ENCODE measurements at regions not wholly inside any gene's neighbourhood (a gene's known extent, or its start where the extent isn't known, plus 50 kb on each side); places are given as distances from the start of the nearest gene placed in this dataset.

DNA sequence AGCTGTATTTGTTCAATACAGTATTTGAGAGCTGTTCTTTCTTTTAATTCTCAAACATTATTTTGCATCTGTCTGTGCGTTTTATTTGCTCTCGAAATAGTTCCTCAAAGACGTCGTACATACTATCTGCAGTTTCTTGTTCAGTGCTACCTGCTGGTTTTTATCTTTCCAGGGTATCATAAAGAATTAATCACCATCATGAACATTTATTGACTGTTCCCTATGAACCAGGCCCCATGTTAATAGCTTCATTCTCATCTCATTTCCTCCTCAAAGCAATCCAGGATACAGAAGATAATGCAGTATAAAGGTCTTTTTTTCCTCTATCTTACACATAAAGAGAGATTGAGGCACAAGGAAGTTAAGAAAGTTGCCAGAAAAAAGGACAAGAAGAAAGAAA is 211.8 kb downstream of the DACT1 start:
- Histone ChIP-seq H3K36me3 (replicated peaks in 1 of 2; ENCODE audit: control insufficient read depth in 1 of 2, insufficient read depth in 2 of 2, low read length in 2 of 2) (no peaks in the 10 kb centered on the region), H3K9ac (ENCODE audit: insufficient read depth, low read depth, low read length) (no peak overlapping the region), H4K20me1 (ENCODE audit: insufficient read depth, low read length) (no peaks in the 10 kb centered on the region), H3K79me2 (ENCODE audit: insufficient read depth, low read length) (no peaks in the 10 kb centered on the region), H3K4me2 (ENCODE audit: low read depth, low read length) (no peak overlapping the region), H3K9me3 (ENCODE audit: low read length) (no peaks in the 10 kb centered on the region), H3K4me3 (replicated peaks in 1 of 3; ENCODE audit: insufficient read depth in 1 of 3, low read depth in 2 of 3, low read length in 3 of 3) (no peak overlapping the region), H3K27me3 (ENCODE audit: control insufficient read depth in 1 of 2, insufficient read depth in 2 of 2, low read length in 2 of 2) (no peaks in the 10 kb centered on the region; a peak in 1 of 5 replicates), H3K27ac (ENCODE audit: extremely low read length, insufficient read depth, low read length) (no peak overlapping the region), H2AFZ (ENCODE audit: low read length) (no peak overlapping the region), H3K4me1 (ENCODE audit: insufficient read depth, low read length) (no peaks in the 10 kb centered on the region)
- BruUV-seq (replicated peaks): no TSS peak
- CTCF ChIA-PET (ENCODE audit: low intra/inter-chr PET ratio, low total read pairs): no interaction called here
- FAIRE-seq (no peak), ATAC-seq (no peak), DNase-seq (ENCODE audit: low spot score) (no peak)
- POLR2A ChIA-PET: no interaction called here
- intact Hi-C loops (cut with micrococcal nuclease; ENCODE audit: unreplicated experiment): no loop called here
- 70% methylated on average over 4 of the region's 4 CpGs for WGBS (ENCODE audit: low lambda C conversion rate)
- in situ Hi-C loops (cut with HindIII; ENCODE audit: extremely low pct_ligation_motif_present, low pct_unique_long_range_greater_than_20kb): no loop called here
- TF ChIP-seq HNF4A (CRISPR knock-in tag; IDR thresholded peaks at IDR 0.05) (no peak), ZNF883 (CRISPR knock-in tag; IDR thresholded peaks at IDR 0.05; ENCODE audit: not compliant biosample characterization) (no peak), ELF1 (CRISPR knock-in tag; IDR thresholded peaks at IDR 0.05) (no peak), NFIB (CRISPR knock-in tag; IDR thresholded peaks at IDR 0.05; ENCODE audit: borderline replicate concordance) (no peak), ZZZ3 (CRISPR knock-in tag; IDR thresholded peaks at IDR 0.05; ENCODE audit: borderline replicate concordance) (no peak), ZKSCAN8 (CRISPR knock-in tag; IDR thresholded peaks at IDR 0.05; ENCODE audit: borderline replicate concordance) (no peak), ARID2 (CRISPR knock-in tag; IDR thresholded peaks at IDR 0.05; ENCODE audit: borderline replicate concordance) (no peak), ZNF350 (CRISPR knock-in tag; IDR thresholded peaks at IDR 0.05; ENCODE audit: borderline replicate concordance, low read depth) (no peak), SMAD1 (CRISPR knock-in tag; IDR thresholded peaks at IDR 0.05; ENCODE audit: borderline replicate concordance, low read depth) (no peak), NAIF1 (CRISPR knock-in tag; IDR thresholded peaks at IDR 0.05; ENCODE audit: borderline replicate concordance) (no peak), STAT5B (CRISPR knock-in tag; IDR thresholded peaks at IDR 0.05) (no peak)
- TF ChIP-seq, protein P1, sequence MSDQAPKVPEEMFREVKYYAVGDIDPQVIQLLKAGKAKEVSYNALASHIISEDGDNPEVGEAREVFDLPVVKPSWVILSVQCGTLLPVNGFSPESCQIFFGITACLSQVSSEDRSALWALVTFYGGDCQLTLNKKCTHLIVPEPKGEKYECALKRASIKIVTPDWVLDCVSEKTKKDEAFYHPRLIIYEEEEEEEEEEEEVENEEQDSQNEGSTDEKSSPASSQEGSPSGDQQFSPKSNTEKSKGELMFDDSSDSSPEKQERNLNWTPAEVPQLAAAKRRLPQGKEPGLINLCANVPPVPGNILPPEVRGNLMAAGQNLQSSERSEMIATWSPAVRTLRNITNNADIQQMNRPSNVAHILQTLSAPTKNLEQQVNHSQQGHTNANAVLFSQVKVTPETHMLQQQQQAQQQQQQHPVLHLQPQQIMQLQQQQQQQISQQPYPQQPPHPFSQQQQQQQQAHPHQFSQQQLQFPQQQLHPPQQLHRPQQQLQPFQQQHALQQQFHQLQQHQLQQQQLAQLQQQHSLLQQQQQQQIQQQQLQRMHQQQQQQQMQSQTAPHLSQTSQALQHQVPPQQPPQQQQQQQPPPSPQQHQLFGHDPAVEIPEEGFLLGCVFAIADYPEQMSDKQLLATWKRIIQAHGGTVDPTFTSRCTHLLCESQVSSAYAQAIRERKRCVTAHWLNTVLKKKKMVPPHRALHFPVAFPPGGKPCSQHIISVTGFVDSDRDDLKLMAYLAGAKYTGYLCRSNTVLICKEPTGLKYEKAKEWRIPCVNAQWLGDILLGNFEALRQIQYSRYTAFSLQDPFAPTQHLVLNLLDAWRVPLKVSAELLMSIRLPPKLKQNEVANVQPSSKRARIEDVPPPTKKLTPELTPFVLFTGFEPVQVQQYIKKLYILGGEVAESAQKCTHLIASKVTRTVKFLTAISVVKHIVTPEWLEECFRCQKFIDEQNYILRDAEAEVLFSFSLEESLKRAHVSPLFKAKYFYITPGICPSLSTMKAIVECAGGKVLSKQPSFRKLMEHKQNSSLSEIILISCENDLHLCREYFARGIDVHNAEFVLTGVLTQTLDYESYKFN (CRISPR knock-in tag; conservative IDR thresholded peaks at IDR 0.05): no peak
- TF ChIP-seq, protein P2, sequence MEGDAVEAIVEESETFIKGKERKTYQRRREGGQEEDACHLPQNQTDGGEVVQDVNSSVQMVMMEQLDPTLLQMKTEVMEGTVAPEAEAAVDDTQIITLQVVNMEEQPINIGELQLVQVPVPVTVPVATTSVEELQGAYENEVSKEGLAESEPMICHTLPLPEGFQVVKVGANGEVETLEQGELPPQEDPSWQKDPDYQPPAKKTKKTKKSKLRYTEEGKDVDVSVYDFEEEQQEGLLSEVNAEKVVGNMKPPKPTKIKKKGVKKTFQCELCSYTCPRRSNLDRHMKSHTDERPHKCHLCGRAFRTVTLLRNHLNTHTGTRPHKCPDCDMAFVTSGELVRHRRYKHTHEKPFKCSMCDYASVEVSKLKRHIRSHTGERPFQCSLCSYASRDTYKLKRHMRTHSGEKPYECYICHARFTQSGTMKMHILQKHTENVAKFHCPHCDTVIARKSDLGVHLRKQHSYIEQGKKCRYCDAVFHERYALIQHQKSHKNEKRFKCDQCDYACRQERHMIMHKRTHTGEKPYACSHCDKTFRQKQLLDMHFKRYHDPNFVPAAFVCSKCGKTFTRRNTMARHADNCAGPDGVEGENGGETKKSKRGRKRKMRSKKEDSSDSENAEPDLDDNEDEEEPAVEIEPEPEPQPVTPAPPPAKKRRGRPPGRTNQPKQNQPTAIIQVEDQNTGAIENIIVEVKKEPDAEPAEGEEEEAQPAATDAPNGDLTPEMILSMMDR (CRISPR knock-in tag; IDR thresholded peaks at IDR 0.05): no peak
- TF ChIP-seq, protein P3, sequence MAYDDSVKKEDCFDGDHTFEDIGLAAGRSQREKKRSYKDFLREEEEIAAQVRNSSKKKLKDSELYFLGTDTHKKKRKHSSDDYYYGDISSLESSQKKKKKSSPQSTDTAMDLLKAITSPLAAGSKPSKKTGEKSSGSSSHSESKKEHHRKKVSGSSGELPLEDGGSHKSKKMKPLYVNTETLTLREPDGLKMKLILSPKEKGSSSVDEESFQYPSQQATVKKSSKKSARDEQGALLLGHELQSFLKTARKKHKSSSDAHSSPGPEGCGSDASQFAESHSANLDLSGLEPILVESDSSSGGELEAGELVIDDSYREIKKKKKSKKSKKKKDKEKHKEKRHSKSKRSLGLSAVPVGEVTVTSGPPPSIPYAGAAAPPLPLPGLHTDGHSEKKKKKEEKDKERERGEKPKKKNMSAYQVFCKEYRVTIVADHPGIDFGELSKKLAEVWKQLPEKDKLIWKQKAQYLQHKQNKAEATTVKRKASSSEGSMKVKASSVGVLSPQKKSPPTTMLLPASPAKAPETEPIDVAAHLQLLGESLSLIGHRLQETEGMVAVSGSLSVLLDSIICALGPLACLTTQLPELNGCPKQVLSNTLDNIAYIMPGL (CRISPR knock-in tag; IDR thresholded peaks at IDR 0.05; ENCODE audit: borderline replicate concordance in 1 of 2, low read depth in 1 of 2): no peak
- TF ChIP-seq, protein P4, sequence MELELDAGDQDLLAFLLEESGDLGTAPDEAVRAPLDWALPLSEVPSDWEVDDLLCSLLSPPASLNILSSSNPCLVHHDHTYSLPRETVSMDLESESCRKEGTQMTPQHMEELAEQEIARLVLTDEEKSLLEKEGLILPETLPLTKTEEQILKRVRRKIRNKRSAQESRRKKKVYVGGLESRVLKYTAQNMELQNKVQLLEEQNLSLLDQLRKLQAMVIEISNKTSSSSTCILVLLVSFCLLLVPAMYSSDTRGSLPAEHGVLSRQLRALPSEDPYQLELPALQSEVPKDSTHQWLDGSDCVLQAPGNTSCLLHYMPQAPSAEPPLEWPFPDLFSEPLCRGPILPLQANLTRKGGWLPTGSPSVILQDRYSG (CRISPR knock-in tag; IDR thresholded peaks at IDR 0.05): no peak

Data from HepG2 (cell line).